Endothelial cell of umbilical vein (primary cell): ENCODE measurements at regions not wholly inside any gene's neighbourhood (a gene's known extent, or its start where the extent isn't known, plus 50 kb on each side); places are given as distances from the start of the nearest gene placed in this dataset.

Source experiments
- BruUV-seq: library from RNA; stranded (reverse); fragments of 400-500 nt; replicated peaks from 2 replicates; lab custom pipeline; 2021; lab: Mats Ljungman, UMichigan
- CTCF ChIA-PET: fragments of 300-600, 350-600 bp; sonication (Branson Sonifier 250); formaldehyde crosslinking; loops from one replicate; lab custom pipeline; 2021; ENCODE audit warnings: antibody characterized with exemption, inconsistent platforms; lab: Charles Lee
- POLR2A ChIA-PET: fragments of 300-600, 350-600 bp; sonication (Branson Sonifier 250); formaldehyde crosslinking; loops from one replicate; lab custom pipeline; 2021; ENCODE audit warnings: antibody characterized with exemption, inconsistent platforms; lab: Charles Lee
- DNase-seq: peaks from one replicate; pipeline ENCODE4 v3.0.0-alpha.2; 2011; ENCODE audit warnings: low read depth, low spot score
- FAIRE-seq: peaks from 2 replicates; lab custom pipeline; 2011; peaks lifted over from hg19 to GRCh38; lab: Jason Lieb, UNC
- H2AFZ ChIP-seq: 2 replicates; pipeline ENCODE4 v1.6.0; 2012; ENCODE audit warnings: low read depth, low read length, control low read depth, inconsistent platforms
- H3K27ac ChIP-seq: 2 replicates; pipeline ENCODE4 v1.5.1; 2011; ENCODE audit warnings: low read depth, mild to moderate bottlenecking, control low read depth, low read length, moderate library complexity; ENCODE audit not compliant: insufficient read depth
- H3K27me3 ChIP-seq, 2 experiments: 2 replicates each; pipeline versions ENCODE4 v1.6.0 to v1.6.1; 2011; ENCODE audit warnings: low read length in 2 of 2, mixed read lengths in 1 of 2; ENCODE audit not compliant: control insufficient read depth in 2 of 2, insufficient read depth in 2 of 2
- H3K36me3 ChIP-seq, 2 experiments: 2 replicates in 1 of 2; 3 replicates in 1 of 2; pipeline ENCODE4 v1.5.1; 2011; ENCODE audit warnings: low read length in 2 of 2, mild to moderate bottlenecking in 1 of 2, moderate library complexity in 1 of 2; ENCODE audit not compliant: control insufficient read depth in 2 of 2, insufficient read depth in 2 of 2; ENCODE audit errors: extremely low read depth in 1 of 2
- H3K4me1 ChIP-seq: 3 replicates; pipeline ENCODE4 v1.5.1; 2011; ENCODE audit warnings: mild to moderate bottlenecking, low read length; ENCODE audit not compliant: control insufficient read depth, insufficient read depth; ENCODE audit errors: extremely low read depth
- H3K4me2 ChIP-seq: 2 replicates; pipeline ENCODE4 v1.6.1; 2011; ENCODE audit warnings: low read length, control low read depth, mixed read lengths; ENCODE audit not compliant: insufficient read depth
- H3K4me3 ChIP-seq, 3 experiments: fragments of 200-600 bp in 1 of 3; sonication (generic), shearing (Covaris generic) in 1 of 3; replicated peaks in 1 of 3; 2 replicates each; pipeline ENCODE4 v1.5.1; 2011 to 2016; ENCODE audit warnings: control low read depth in 3 of 3, low read length in 3 of 3, mild to moderate bottlenecking in 2 of 3, inconsistent platforms in 1 of 3, low read depth in 1 of 3, moderate library complexity in 1 of 3; ENCODE audit not compliant: insufficient read depth in 1 of 3
- H3K79me2 ChIP-seq: 2 replicates; pipeline ENCODE4 v1.6.0; 2012; ENCODE audit warnings: low read length, inconsistent platforms; ENCODE audit not compliant: control insufficient read depth, insufficient read depth
- H3K9ac ChIP-seq: replicated peaks from 2 replicates; pipeline ENCODE3; 2011; ENCODE audit warnings: low read length, control low read depth; ENCODE audit not compliant: insufficient read depth; ENCODE audit errors: extremely low read depth
- H3K9me1 ChIP-seq: replicated peaks from 3 replicates; pipeline ENCODE4 v1.6.0; 2011; ENCODE audit warnings: mild to moderate bottlenecking, low read length; ENCODE audit not compliant: control insufficient read depth, insufficient read depth; ENCODE audit errors: extremely low read depth
- H3K9me3 ChIP-seq: replicated peaks from 2 replicates; pipeline ENCODE4 v1.5.1; 2012; ENCODE audit warnings: low read length, inconsistent platforms; ENCODE audit not compliant: control insufficient read depth, insufficient read depth
- H4K20me1 ChIP-seq: replicated peaks from 2 replicates; pipeline ENCODE3; 2011; ENCODE audit warnings: mild to moderate bottlenecking, low read length; ENCODE audit not compliant: control insufficient read depth, insufficient read depth; ENCODE audit errors: extremely low read depth
- CTCF ChIP-seq, 2 donors: IDR thresholded peaks; 1 replicate in 1 of 2; 2 replicates in 1 of 2; pipeline ENCODE4 v1.5.1; 2011; ENCODE audit warnings: low read length in 2 of 2, mild to moderate bottlenecking in 2 of 2, moderate library complexity in 2 of 2, control low read depth in 1 of 2, inconsistent platforms in 1 of 2, low read depth in 1 of 2; ENCODE audit not compliant: insufficient read depth in 1 of 2; ENCODE audit errors: extremely low read depth in 1 of 2
- EZH2 ChIP-seq: IDR thresholded peaks from 2 replicates; pipeline ENCODE4 v1.6.1; 2012; ENCODE audit warnings: borderline replicate concordance, low read depth, mild to moderate bottlenecking, moderate library complexity, low read length, inconsistent platforms; ENCODE audit not compliant: severe bottlenecking
- FOS ChIP-seq: IDR thresholded peaks from 2 replicates; pipeline ENCODE4 v1.6.1; 2011; ENCODE audit warnings: mild to moderate bottlenecking, low read length, moderate library complexity, borderline replicate concordance; ENCODE audit not compliant: insufficient read depth
- GATA2 ChIP-seq: IDR thresholded peaks from 2 replicates; pipeline ENCODE4 v1.7.0; 2011; ENCODE audit warnings: low read depth, mild to moderate bottlenecking, moderate library complexity, mixed read lengths, low read length; ENCODE audit not compliant: insufficient read length, insufficient read depth
- JUN ChIP-seq: IDR thresholded peaks from 2 replicates; pipeline ENCODE4 v1.6.1; 2011; ENCODE audit warnings: borderline replicate concordance, low read depth; ENCODE audit not compliant: insufficient read length, insufficient read depth
- MAX ChIP-seq: IDR thresholded peaks from 2 replicates; pipeline ENCODE4 v1.6.1; 2011; ENCODE audit not compliant: insufficient read depth, insufficient read length
- MYC ChIP-seq: IDR thresholded peaks from one replicate; pipeline ENCODE4 v1.6.1; 2011; ENCODE audit warnings: mild to moderate bottlenecking, low read depth, low read length
- POLR2A ChIP-seq: IDR thresholded peaks from 2 replicates; pipeline ENCODE4 v1.6.1; 2012; ENCODE audit warnings: low read depth, mild to moderate bottlenecking, control low read depth, low read length
- POLR2AphosphoS5 ChIP-seq: IDR thresholded peaks from 2 replicates; pipeline ENCODE4 v1.6.1; 2012; ENCODE audit warnings: low read depth, mild to moderate bottlenecking, control low read depth, low read length, moderate library complexity; ENCODE audit not compliant: insufficient read depth
- dilution Hi-C: fragments of 300-500 bp; cut with MboI; formaldehyde crosslinking; loops from one replicate; pipeline ENCODE4 v1.15.0; 2019; ENCODE audit warnings: low sequenced_read_pairs; ENCODE audit not compliant: extremely low pct_ligation_motif_present
- intact Hi-C: fragments of 100-400 bp; cut with micrococcal nuclease; formaldehyde crosslinking; loops from one replicate; pipeline ENCODE4 v1.10.0; 2022

- Histone ChIP-seq H3K9me1 (no peaks in the 10 kb centered on the region), H3K79me2 (no peaks in the 10 kb centered on the region), H2AFZ (no peak overlapping the region), H3K9me3 (no peaks in the 10 kb centered on the region), H3K4me2 (no peak overlapping the region), H3K27me3 (no peaks in the 10 kb centered on the region), H3K36me3 (no peaks in the 10 kb centered on the region), H3K27ac (no peak overlapping the region), H4K20me1 (no peaks in the 10 kb centered on the region), H3K4me1 (no peaks in the 10 kb centered on the region), H3K9ac (no peak overlapping the region), H3K4me3 (no peak overlapping the region)
- CTCF ChIA-PET, result interaction anchor here (0.7 kb wide), 1 partner anchor 121 kb away, joined by 3 read pairs; no protein-coding TSS in a partner anchor
- TF ChIP-seq MYC, result no peak
- no peak for TF ChIP-seq FOS
- TF ChIP-seq MAX, result no peak
- no peak for TF ChIP-seq JUN
- TF ChIP-seq POLR2AphosphoS5, result no peak
- no peak for TF ChIP-seq CTCF (IDR thresholded peaks at IDR 0.05; ENCODE audit: extremely low read depth in 1 of 2, insufficient read depth in 1 of 2, low read depth in 1 of 2, low read length in 2 of 2)
- TF ChIP-seq GATA2, result no peak
- TF ChIP-seq POLR2A, result no peak
- no peak for TF ChIP-seq EZH2
- no TSS peak for BruUV-seq
- dilution Hi-C loops, result no loop called here
- intact Hi-C loops, result no loop called here
- POLR2A ChIA-PET, result no interaction called here
- no peak for DNase-seq
- FAIRE-seq, result no peak
Measured at GRCh38 chr15:91552555-91552954, 301.0 kb upstream of the SLCO3A1 start.
